T-helper 2 cell (primary cell): ENCODE measurements at regions not wholly inside any gene's neighbourhood (a gene's known extent, or its start where the extent isn't known, plus 50 kb on each side); places are given as distances from the start of the nearest gene placed in this dataset.
"Not testable (repeated sequence)": the region's sequence is repeated elsewhere in the genome, so short reads cannot be mapped to it uniquely, and the experiment has no call there.

Experiments used
- DNase-seq, 5 experiments: peaks; one replicate each; pipeline versions ENCODE4 v3.0.0 to v3.0.0-alpha.2; 2012 to 2022

DNA sequence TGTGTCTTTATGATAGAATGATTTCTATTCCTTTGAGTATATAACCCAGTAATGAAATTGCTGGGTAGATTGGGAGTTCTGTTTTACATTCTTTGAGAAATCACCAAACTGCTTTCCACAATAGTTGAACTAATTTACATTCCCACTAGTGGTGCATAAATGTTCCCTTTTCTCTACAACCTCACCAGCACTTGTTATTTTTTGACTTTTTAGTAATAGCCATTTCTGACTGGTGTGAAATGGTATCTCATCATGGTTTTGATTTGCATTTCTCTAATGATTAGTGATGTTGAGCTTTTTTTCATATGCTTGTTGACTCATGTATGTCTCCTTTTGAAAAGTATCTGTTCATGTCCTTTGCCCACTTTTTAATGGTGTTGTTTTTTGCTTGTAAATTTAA lies 296.0 kb upstream of the PIK3R1 start:
- not testable (repeated sequence) for DNase-seq

DNA sequence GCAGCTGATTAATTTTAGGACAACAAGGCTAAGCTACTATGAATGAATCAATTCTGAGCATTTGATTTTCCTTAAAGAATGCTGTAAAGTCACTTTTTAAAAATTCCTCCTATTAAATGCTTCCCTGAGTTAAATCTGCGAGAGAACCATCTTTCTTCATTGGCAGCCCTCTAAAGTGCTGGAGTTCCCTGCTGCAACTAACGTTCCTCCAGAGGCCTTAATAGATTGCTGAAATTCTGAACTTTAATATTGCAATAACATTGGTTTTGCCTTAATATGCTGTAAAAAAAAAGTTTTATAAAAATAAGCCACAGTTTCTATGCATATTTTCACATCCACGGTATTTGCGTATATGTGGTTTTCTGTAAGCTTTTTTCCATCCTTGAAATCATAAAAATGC lies 298.0 kb upstream of the PIK3R1 start:
- DNase-seq = no peak

DNA sequence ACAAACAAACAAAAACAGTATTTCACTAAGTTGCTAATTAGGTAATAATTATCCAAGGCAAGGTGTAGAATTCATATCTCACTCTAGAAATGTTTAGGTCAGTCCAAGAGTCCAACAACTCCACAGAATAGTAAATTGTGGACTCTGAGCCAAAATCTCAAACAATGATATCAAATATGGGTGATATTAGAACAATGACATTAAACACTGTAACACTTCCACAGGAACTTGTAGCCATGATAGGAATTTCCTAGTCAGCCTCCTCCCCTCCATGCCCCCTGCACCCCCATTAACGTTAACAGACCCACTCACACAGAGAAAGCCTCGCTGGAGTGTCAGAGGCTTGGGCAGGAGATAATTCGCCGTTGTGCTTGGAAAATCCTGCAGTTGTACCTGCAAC lies 305.0 kb upstream of the PIK3R1 start:
- no peak for DNase-seq

DNA sequence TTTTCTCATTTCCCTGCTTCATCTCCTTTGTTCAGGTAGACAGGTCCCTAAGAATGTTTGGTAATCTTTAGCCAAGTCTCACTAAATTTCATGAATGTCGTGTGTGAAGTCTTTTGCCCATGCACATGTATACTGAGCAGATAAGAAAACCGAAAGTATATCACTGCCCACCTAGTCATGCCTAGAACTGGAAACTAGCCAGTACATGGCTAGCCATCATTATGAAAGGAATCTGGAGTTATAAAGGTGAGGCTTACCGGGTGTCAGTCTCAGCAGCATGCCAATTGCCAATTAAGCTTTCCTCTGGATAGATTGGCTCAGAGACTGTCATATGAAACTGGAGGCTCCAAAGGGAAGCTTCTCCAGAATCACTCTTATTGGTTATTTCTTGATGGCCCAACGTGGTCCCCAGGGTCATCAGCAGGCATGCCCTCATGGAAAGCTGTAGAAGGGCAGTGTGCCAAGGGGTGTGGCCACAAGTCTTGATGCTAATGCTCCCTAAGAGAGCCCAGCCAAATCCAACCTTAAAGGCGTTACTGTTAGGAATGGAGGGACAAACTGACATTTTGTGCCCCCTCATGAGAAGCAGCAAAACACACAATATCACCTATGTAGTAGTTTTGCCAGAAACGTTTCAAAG lies 307.3 kb upstream of the PIK3R1 start:
- DNase-seq = no peak

DNA sequence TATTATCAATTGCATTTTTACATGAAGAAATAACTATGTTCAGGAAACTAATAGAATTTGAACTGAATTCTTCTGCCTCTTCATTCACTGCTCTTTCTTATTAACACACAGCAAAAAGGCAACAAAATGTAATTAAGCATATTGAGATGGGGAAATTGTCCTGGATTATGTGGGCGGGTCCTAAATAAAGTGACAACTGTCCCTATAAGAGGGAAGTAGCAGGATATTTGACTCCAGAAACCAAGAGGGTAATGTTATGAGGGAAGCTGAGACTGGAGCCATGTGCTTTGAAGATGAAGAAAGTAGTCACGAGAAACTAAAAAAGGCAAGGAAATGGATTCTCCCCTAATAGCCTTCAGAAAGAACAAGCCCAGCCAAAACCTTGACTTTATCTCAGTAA lies 311.2 kb upstream of the PIK3R1 start:
- no peak for DNase-seq

DNA sequence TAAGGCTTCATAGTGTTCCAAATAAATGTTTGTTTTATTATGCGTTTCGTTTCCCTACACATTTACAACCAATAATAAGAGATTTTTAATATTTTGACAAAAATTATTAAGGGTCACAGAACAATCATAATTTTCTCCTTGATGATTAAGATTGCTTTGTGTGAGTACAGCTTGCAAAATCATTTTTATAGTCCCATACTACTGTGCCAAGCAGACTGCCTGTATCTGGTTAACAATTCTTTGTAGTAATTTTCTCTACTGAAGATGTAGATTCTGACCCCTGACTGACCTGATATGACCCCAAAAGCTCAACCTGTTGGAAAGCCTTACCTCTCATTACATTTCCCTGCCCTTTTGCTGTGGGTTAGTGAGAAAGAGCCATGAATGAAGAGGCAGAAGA lies 311.9 kb upstream of the PIK3R1 start:
- no peak for DNase-seq

DNA sequence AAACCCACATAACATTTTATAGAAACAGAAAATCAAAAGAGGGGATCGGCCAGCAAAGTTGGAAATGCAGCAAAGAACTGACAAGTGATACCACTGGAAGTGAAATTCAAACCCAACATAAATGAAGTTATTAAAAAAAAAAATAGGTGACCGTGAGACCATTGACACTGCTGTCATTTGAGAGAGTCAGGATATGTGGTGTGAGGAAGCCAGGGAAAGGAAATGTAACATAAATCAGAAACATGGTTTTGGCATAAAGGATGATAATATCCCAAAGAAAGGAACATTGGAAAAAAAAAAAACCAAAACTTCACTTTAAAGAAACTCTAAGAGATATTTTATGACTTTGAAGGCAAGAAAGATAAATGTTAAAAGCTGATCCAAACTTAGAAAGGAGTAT lies 312.4 kb upstream of the PIK3R1 start:
- DNase-seq = no peak

DNA sequence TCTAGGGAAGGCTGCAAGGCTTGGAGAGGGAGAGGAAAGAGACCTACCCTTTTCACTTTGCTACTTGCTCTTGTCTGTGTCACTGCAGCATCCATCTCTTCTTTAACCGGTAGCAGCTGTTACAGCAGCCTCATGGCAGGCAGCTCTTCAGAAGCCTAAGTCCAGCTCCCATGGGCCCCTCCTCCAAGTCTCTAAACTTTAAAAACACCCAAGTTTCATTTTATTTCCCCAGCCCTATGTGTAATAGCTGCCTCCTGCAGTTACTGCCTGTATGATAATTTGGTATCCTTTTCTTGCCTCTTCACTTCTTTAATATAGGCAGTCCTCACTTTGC lies 313.1 kb upstream of the PIK3R1 start:
- DNase-seq = no peak

DNA sequence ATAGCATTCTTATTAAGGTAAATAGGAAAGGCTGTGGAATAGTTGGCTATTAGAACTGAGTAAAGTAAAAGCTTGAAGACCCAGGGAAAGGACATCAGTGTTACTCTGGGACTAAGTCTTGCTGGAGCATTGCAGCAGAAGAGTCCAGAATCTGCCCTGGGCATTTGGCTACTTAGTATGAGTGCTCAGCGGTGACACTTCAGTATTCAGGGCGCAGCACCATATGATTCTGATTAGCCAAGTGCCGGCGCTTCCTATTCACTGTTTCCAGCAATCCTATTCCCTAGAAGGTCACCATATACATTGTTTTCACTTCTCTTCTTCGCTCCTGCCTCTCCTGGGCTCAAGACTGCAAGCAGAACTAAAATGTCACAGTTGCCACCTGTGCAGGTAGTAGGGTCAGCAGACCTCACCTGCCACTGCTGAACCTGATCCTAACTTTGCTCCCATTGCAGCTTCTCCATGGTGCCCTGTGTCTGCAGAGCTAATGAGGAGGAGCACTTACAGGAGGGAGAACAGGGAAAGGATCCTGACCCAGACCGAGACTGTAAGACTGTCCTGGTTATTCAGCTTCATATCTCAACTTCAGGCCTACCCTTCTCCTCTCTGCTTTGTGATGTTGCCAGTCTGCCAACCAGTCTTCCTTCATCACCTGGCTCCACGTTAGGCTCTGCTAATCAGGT lies 313.6 kb upstream of the PIK3R1 start:
- DNase-seq = no peak

DNA sequence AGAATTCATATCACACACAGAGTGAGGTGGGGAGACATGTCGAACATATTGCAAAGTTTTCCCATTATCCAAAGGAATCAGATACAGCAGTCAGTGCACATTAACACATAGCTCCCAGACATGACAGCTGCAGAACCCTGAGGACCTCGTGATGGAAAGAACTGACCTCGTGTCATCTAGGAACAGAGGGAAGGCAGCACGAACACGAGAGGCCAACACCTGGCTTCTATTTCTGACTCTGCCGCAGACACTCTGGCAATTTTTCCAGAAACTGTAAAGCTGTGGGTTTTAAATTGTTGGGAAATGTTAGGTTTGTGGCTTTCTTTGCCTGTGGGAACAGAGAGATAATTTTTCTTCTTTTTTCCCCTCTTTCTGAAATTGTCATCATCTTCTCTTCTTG lies 315.0 kb upstream of the PIK3R1 start:
- no peak for DNase-seq

DNA sequence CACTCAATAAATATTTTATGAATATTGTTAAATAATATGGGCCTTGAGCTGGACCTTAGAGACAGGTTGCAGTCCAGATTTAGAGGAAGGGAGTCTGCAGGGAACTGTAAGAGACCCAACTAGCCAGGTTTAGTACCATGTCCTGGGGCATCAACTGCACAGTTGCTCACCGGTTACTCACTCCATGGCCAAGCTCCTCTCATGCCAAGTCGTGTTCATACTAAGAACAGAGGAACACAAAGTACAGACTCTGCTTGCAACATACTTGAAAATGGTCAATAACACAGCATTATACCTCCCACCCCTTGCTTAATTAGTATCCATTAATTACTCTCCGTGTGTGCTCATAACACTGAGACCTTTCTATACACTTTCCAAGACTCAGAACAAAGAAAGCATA lies 317.6 kb upstream of the PIK3R1 start:
- no peak for DNase-seq

DNA sequence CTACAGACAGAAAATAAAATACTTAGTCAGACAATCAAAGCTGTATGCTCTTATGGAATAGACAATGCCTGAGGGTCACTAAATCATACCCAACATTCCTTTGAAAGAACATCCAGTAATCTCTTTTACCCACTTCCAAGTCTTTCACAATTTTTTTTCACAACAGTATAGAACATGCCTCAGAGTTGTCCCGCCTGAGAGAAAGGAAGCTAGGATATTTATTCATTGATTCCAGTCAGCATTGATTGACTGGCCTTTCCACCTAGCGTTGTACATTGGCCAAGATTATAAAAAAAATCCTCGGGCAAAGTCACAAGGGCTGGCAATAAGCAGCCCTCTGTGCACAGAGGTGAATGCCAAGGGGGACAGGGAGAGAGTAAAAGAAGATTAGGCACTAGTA lies 318.1 kb upstream of the PIK3R1 start:
- no peak for DNase-seq

DNA sequence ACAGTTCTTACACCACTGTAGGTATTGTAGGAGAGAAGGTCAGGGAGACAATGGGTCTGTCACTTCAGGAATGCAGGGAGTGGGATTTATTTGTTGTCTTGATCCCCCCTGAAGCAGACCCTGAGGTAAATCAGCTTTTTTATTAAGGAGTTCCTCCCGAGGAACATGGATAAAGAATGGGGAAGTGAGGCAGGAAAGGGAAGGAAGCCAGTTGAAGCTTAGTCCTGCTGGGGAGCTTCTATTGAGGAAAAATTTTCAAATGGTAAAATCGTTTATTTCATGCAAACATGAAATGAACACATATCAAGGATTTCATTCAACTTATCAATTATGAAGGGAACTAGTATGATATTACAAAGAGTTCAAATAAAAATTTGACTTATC lies 318.6 kb upstream of the PIK3R1 start:
- no peak for DNase-seq

DNA sequence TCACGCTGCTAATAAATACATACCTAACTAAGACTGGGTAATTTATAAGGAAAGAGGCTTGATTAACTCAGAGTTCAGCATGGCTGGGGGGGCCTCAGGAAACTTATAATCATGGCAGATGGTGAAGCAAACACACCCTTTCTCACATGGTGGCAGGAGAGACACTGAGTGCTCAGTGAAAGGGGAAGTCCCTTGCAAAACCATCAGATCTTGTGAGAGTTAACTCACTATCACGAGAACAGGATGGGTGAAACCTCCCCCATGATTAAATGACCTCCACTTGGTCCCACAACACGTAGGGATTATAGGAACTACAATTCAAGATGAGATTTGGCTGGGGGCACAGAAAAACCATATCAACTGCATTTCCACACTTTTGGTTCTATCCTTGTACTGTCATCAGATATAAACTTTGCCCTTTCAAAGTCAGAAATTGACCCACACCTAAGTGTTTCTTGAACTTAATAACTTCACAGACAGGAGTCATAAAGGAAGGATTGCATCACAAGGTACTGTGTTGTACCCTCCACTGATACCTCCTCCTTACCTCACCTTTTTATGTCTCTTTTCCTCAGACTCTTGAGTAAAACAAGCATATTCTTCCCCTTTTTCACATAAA lies 319.1 kb upstream of the PIK3R1 start:
- no peak for DNase-seq

DNA sequence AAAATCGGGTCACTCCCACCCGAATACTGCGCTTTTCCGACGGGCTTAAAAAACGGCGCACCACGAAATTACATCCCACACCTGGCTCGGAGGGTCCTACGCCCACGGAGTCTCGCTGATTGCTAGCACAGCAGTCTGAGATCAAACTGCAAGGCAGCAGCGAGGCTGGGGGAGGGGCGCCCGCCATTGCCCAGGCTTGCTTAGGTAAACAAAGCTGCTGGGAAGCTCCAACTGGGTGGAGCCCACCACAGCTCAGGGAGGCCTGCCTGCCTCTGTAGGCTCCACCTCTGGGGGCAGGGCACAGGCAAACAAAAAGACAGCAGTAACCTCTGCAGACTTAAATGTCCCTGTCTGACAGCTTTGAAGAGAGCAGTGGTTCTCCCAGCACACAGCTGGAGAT lies 325.7 kb upstream of the PIK3R1 start:
- not testable (repeated sequence) for DNase-seq

DNA sequence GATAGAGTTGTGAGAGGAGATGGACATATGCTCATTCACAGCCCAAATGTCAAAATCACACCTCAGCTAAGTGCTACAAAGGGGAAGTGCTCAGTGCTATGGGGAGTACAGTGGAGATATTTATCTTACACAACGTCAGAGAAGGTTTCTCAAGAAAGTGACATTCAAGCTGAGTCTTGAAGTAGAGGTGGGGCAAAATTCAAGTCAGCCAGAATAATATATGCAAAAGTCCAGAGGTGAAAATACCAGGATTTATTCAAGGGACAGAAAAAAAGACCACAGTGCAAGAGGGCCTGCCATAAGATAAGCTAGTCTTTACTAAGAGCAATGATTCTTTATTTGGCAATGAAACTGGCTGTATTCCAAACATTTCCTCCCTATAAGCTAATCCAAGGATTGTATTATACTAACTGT lies 327.8 kb upstream of the PIK3R1 start:
- no peak for DNase-seq

DNA sequence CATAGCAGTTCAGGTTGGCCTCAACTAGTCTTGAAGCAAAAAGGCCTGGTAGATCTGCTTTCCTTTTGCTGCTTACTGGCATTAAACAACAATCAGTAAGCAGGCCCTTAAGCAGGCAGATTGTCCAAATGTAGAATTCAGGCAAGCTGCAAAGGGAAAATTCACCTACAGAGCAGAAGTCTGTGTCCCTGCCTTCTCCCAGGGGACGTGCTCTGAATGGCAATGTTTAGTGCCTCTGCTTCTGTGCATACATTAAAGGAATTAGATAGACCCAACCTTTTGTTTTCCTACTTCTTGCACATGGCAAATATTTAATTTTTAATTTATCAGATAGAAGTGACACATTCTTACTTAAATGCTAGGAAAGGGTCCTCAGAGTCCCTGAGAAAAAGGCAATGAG lies 328.8 kb upstream of the PIK3R1 start:
- DNase-seq = no peak

DNA sequence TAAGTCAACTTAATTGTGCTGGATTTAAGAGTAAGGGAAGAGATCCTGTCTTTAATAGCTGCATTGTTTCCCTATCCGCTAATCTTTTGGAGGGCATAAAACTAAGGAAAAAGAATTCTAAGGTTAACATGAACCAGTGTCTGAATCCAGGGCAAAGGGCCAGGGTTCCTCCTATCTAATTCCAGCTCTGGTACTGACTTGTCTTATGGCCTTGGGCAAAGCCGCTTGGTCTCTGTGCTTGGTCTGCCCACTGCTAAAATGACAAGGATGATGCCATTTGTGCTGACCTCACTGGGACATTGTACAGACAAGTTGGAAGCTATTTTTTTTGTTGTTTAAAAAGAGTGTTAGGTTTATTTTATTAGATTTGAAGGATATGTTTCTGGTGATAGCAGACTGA lies 334.7 kb upstream of the PIK3R1 start:
- no peak for DNase-seq

DNA sequence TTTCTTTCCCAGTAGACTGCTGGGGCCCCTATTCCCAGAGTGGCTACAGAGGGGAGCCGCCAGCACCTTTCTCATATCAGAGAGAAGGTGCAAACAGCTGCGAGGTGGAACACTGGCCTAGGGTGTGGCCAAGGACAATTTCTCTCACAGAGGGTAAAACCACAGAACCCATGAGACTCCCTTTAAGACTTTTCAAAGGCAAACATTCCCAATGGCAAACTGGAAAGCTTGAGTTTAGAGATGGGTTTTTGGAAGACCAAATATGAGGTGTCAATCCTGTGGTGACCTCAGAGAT lies 335.1 kb upstream of the PIK3R1 start:
- no peak for DNase-seq

DNA sequence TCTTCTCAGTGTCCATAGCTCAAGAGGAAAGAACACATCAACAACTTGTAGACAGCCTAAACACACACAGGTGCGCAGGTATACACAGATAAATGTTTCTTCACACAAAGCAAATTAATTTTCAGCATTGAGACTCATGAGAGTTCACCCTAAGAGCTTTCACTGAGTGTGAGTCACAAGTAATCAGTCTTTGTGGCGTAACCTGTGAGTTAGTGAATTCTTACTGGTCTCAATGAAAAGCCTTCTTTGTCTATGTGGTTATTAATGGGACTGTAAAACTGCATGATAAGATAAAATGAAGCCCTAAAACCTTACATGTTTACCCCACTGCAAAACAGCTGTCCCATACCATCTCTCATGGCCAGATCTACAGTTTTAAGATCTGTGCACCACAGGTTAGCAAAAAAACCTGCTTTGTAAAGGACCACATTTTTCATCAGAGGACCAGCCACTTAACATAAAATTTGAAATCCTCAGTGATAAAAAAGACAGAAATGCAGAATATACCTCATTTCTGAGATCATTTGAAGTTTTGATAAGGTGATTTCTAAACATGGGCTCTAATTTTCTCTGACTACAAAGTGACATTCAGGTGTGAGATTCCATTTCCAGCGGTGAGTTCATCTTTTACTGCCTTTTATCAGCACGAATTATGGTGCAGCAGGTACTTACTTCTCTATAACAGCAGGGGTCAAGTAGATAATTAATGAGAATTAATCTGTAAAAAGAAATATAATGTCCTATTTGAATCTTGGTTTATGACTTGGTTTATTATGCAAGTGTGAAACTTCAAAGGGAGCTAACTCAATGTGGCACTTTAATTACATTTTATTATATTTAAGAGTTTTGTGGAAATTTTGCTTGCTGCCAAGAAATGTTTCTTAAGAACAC lies 335.7 kb upstream of the PIK3R1 start:
- DNase-seq = no peak

DNA sequence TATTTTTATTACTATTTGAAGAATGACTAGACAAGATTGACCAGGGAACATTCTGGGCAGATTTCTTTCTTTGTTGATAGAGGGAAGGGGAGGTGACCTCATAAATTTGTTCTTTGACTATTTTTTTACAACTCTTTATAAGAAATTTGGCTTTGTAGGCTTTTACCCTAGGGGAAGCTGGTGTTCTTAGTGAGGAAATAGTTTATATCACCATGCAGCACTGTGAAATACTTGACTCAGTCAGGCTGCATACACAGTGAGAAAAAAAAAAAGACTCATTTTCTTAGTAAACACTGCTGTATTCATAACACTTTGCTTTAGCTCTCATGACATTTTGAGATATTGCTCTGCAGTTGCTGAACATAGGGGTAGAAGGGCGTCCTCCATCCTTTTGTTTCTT lies 336.6 kb upstream of the PIK3R1 start:
- no peak for DNase-seq

DNA sequence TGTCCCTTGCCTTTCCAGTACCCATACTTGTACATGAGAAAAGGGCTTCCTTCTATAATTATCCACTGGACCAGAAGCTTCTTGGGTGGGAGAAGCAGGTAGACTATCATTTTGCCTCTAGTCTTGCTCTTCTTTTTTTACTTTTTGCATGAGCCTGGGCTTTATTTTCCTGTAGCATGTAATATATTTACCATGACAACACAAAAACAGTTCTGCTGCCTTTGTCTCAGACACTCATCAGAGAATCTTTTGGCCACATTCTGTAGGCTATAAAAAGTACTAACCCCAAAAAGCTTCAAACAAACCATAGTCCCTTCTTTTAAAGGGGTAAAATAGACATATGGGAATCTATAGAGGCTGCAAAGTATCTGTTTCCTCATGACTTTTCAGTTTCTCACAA lies 339.2 kb upstream of the PIK3R1 start:
- no peak for DNase-seq

DNA sequence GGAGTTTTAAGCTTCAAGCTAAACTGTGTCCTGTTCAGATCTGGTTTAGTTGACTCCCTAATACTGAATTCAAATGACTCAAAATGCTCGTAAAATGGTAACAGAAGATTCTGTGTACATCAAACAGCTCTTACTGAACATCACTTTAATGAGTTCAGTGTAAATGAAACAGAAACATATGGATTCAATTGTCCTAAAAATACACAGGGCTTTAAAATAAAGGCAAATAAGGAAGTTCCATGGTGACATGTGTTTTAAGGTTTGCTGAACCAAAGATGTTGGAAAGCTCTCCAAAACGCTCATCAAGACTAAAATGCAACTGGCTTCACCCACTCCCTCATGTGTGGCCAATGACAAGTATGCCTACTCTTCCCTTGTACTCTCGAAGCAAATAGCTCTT lies 340.0 kb upstream of the PIK3R1 start:
- DNase-seq = no peak

DNA sequence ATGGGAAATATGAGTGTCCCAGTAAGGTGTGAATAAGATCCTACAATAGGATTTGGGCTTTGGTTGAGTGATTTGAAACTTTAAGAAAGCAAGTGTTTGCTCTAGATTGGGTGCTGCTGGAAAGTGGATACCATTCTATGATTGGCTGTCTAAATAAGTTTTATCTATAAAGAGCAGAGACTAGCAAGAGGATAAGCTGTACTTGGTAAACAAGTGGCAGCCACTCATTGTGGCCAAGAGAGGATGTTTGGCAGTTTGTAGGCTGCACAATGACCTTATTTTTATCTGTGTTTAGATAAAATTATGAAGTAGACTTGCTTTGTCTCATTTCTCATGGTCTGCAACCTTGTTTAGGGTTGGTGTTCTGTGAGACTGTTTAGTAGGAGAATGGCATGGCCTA lies 341.6 kb upstream of the PIK3R1 start:
- DNase-seq = no peak
